Right lobe of liver (tissue), 6 donors: ENCODE measurements at regions not wholly inside any gene's neighbourhood (a gene's known extent, or its start where the extent isn't known, plus 50 kb on each side); places are given as distances from the start of the nearest gene placed in this dataset.
"Not testable (repeated sequence)": the region's sequence is repeated elsewhere in the genome, so short reads cannot be mapped to it uniquely, and the experiment has no call there.

Experiments used
- ATAC-seq, 4 donors: fragments of 200-7000 bp; cut with Tn5 transposase; one replicate each; pipeline ENCODE4 v1.9.1; 2020; ENCODE audit warnings: mild to moderate bottlenecking in 4 of 4, moderate library complexity in 4 of 4
- DNase-seq, 3 donors: peaks; one replicate each; pipeline ENCODE4 v3.0.0-alpha.2; 2020
- H3K27ac ChIP-seq, 3 donors: fragments of 200-600 bp; one replicate each; pipeline ENCODE4 v1.8.0; 2022
- H3K27me3 ChIP-seq, 2 donors: fragments of 200-600 bp; one replicate each; pipeline ENCODE4 v1.8.0; 2022
- H3K36me3 ChIP-seq, 4 donors: fragments of 200-600 bp; sonication (generic) in 1 of 4; one replicate each; pipeline versions ENCODE4 v1.5.1 to v1.8.0; 2017 to 2022; ENCODE audit warnings: control low read depth in 1 of 4
- H3K4me1 ChIP-seq, 4 donors: fragments of 200-600 bp; sonication (generic) in 1 of 4; one replicate each; pipeline versions ENCODE4 v1.5.1 to v1.8.0; 2017 to 2022; ENCODE audit warnings: control low read depth in 1 of 4
- H3K4me3 ChIP-seq, 3 donors: fragments of 200-600 bp; one replicate each; pipeline ENCODE4 v1.8.0; 2022
- H3K9me3 ChIP-seq, 4 donors: fragments of 200-600 bp; sonication (generic) in 1 of 4; one replicate each; pipeline versions ENCODE4 v1.5.1 to v1.8.0; 2017 to 2022; ENCODE audit warnings: control low read depth in 1 of 4
- CTCF ChIP-seq, 4 donors: fragments of 200-600 bp in 3 of 4; fragments of 450-650 bp in 1 of 4; IDR thresholded peaks; one replicate each; pipeline versions ENCODE4 v1.5.1 to v1.8.0; 2016 to 2022; ENCODE audit warnings: antibody characterized with exemption in 4 of 4, mild to moderate bottlenecking in 2 of 4
- POLR2A ChIP-seq: fragments of 450-650 bp; IDR thresholded peaks from one replicate; pipeline ENCODE4 v1.6.1; 2017; ENCODE audit warnings: antibody characterized with exemption, mild to moderate bottlenecking
- WGBS: methylation state at CpG from one replicate; pipeline ENCODE4 v1.1.6; 2018; ENCODE audit warnings: low coverage, low lambda C conversion rate; ENCODE audit not compliant: insufficient coverage; ENCODE audit errors: missing lambda C conversion rate; 5-methylcytosine and 5-hydroxymethylcytosine counted together
- intact Hi-C, 2 donors: fragments of 100-400 bp; cut with DNase I; formaldehyde crosslinking; loops; one replicate each; pipeline versions ENCODE4 v1.11.2 to v1.14.1; 2022
- donor health status: DM: no; HTN: yes; CAD: no.
- donor health status: DM: no; HTN: no; CAD: no.
- donor health status: DM: no; HTN: no; CAD: no.
- donor health status: DM: no; HTN: yes; CAD: no.
- donor health status: DM: no; HTN: yes; CAD: no.

GRCh38 chr2:190755772-190756415, 107.0 kb downstream of the NAB1 start:
- intact Hi-C loops, result no loop called here
- no peak for ATAC-seq
- no peak overlapping the region for H3K27ac ChIP-seq

GRCh38 chr2:190759749-190760213, 110.9 kb downstream of the NAB1 start:
- no peak overlapping the region for H3K27ac ChIP-seq
- peak in 2 of 4 donors; percentile 49 to 93 for ATAC-seq
- H3K4me1 ChIP-seq, result no peaks in the 10 kb centered on the region
- H3K27me3 ChIP-seq, result no peaks in the 10 kb centered on the region
- no peak overlapping the region for H3K4me3 ChIP-seq
- no peak for DNase-seq
- TF ChIP-seq POLR2A, result no peak
- TF ChIP-seq CTCF (IDR thresholded peaks at IDR 0.05), result no peak
- H3K9me3 ChIP-seq, result no peaks in the 10 kb centered on the region
- intact Hi-C loops, result no loop called here
- no peaks in the 10 kb centered on the region for H3K36me3 ChIP-seq
- WGBS, result 78% methylated on average over 6 of the region's 8 CpGs

More at GRCh38 chr2:190755772-190756415, 107.0 kb downstream of the NAB1 start:
- Histone ChIP-seq H3K36me3 (no peaks in the 10 kb centered on the region), H3K4me3 (no peak overlapping the region), H3K4me1 (no peaks in the 10 kb centered on the region), H3K27me3 (no peaks in the 10 kb centered on the region), H3K9me3 (no peaks in the 10 kb centered on the region)
- TF ChIP-seq CTCF (IDR thresholded peaks at IDR 0.05) (no peak), POLR2A (no peak)
- DNase-seq, result no peak
- WGBS, result 58% methylated on average over 4 of the region's 5 CpGs

- DNase-seq, H3K27me3 ChIP-seq, intact Hi-C loops, H3K36me3 ChIP-seq, H3K27ac ChIP-seq, ATAC-seq, H3K9me3 ChIP-seq, H3K4me1 ChIP-seq: not testable (repeated sequence)
- 80% methylated on average over 2 of the region's 30 CpGs for WGBS
- peak overlapping the region in 1 of 3 donors; percentile 16 for H3K4me3 ChIP-seq
These were observed 111.7 kb downstream of the NAB1 start for GRCh38 chr2:190760353-190761150.

GRCh38 chr2:190761216-190761615, 112.3 kb downstream of the NAB1 start:
- H3K27me3 ChIP-seq, H3K4me1 ChIP-seq, H3K36me3 ChIP-seq, intact Hi-C loops, H3K9me3 ChIP-seq, DNase-seq, ATAC-seq, H3K27ac ChIP-seq: not testable (repeated sequence)
- H3K4me3 ChIP-seq, result peak overlapping the region in 1 of 3 donors; percentile 16
- WGBS, result 32% methylated on average over 6 of the region's 28 CpGs

GRCh38 chr2:190762566-190762965, 113.7 kb downstream of the NAB1 start:
- no peak for ATAC-seq
- no peaks in the 10 kb centered on the region for H3K36me3 ChIP-seq
- no peaks in the 10 kb centered on the region for H3K4me1 ChIP-seq
- no peaks in the 10 kb centered on the region for H3K27me3 ChIP-seq
- 50% methylated on average over 1 of the region's 1 CpG for WGBS
- H3K4me3 ChIP-seq, result no peak overlapping the region
- intact Hi-C loops, result no loop called here
- TF ChIP-seq POLR2A (no peak), CTCF (IDR thresholded peaks at IDR 0.05) (no peak)
- DNase-seq, result no peak
- H3K9me3 ChIP-seq, result no peaks in the 10 kb centered on the region
- H3K27ac ChIP-seq, result no peak overlapping the region
